ENCODE measurements at regions not wholly inside any gene's neighbourhood (a gene's known extent, or its start where the extent isn't known, plus 50 kb on each side); places are given as distances from the start of the nearest gene placed in this dataset.

DNA sequence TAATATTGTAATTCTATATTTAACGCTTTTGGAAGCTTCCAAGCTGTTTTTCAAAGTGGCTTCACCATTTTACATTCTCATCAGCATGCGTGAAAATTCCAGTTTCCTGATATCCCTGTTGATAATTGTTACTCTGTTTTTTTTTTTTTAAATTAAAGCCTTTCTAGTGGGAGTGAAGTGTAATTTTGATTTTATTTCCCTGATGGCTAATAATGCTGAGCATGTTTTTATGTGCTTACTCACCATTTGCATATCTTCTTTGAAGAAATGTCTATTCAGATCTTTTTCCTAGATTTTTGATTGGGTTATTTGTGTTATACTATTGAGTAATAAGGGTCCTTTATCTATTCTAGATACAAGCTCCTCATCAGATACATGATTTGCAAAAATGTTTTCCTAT, 382.8 kb upstream of the HS6ST1 start:
- H2AFZ ChIP-seq (ENCODE audit: low read depth, low read length), result no peak overlapping the region
- H4K20me1 ChIP-seq (replicated peaks; ENCODE audit: control insufficient read depth, insufficient read depth, low read length), result no peaks in the 10 kb centered on the region
- no TSS peak for BruUV-seq (replicated peaks)
- no peak overlapping the region for H3K4me2 ChIP-seq (ENCODE audit: insufficient read depth, low read length)
- no peak overlapping the region for H3K4me3 ChIP-seq
- in situ Hi-C loops (cut with MboI), result no loop called here
- FAIRE-seq (no peak), DNase-seq (ENCODE audit: extremely low read depth in 1 of 4, low spot score in 3 of 4) (no peak), ATAC-seq (no peak)
- H3K9me3 ChIP-seq (replicated peaks; ENCODE audit: control insufficient read depth, insufficient read depth, low read depth, low read length), result no peaks in the 10 kb centered on the region
- TF ChIP-seq ZNF316 (IDR thresholded peaks at IDR 0.05) (peak; percentile 36; the same call in 1 of the 2 replicates), TFAM (CRISPR knock-in tag; conservative IDR thresholded peaks at IDR 0.05) (no peak)
- 0% methylated on average over 2 of the region's 2 CpGs for WGBS (ENCODE audit: insufficient coverage, low coverage, missing lambda C conversion rate)
- H3K27me3 ChIP-seq (ENCODE audit: control insufficient read depth in 2 of 2, insufficient read depth in 2 of 2, low read length in 2 of 2), result peaks cover 0 to 2% of the 10 kb centered on the region in 2 experiments; a peak in 2 of 5 replicates
- intact Hi-C loops (cut with micrococcal nuclease), result no loop called here
- no peak overlapping the region for H3K27ac ChIP-seq (ENCODE audit: extremely low read depth, low read depth, low read length)
- no peak overlapping the region for H3K9ac ChIP-seq (ENCODE audit: insufficient read depth in 1 of 2, low read depth in 2 of 2, low read length in 2 of 2)
- ChIA-PET CTCF (ENCODE audit: low intra/inter-chr PET ratio) (no interaction called here), POLR2A (no interaction called here)
- H3K36me3 ChIP-seq (ENCODE audit: control insufficient read depth, insufficient read depth, low read length), result no peaks in the 10 kb centered on the region
- H3K4me1 ChIP-seq (replicated peaks in 1 of 2; ENCODE audit: control insufficient read depth in 2 of 2, insufficient read depth in 2 of 2, low read length in 2 of 2), result no peaks in the 10 kb centered on the region
- no peaks in the 10 kb centered on the region for H3K79me2 ChIP-seq (ENCODE audit: control insufficient read depth, insufficient read depth, low read length)
- no peaks in the 10 kb centered on the region for H3K9me1 ChIP-seq (ENCODE audit: control insufficient read depth, insufficient read depth, low read length)

DNA sequence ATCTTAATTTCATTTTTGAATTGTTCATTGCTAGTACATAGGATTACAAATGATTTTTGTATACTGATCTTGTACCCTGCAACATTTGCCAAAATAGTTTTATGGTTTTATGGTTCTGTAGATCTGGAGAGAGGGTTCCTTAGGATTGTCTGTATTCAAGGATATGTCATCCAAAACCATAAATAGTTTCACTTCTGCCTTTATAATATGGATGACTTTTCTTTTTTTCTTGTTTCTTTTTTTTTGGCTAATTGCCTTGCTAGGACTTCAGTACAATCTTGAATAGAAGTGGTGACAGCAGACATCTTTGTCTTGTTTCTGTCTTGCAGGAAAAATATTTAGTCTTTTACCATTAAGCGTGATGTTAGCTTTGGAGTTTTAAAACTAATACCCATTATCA, 383.9 kb upstream of the HS6ST1 start:
- ChIA-PET POLR2A (no interaction called here), CTCF (ENCODE audit: low intra/inter-chr PET ratio) (no interaction called here)
- H4K20me1 ChIP-seq (replicated peaks; ENCODE audit: control insufficient read depth, insufficient read depth, low read length), result no peaks in the 10 kb centered on the region
- no peak overlapping the region for H3K9ac ChIP-seq (ENCODE audit: insufficient read depth in 1 of 2, low read depth in 2 of 2, low read length in 2 of 2)
- H3K36me3 ChIP-seq (ENCODE audit: control insufficient read depth, insufficient read depth, low read length), result no peaks in the 10 kb centered on the region
- H3K79me2 ChIP-seq (ENCODE audit: control insufficient read depth, insufficient read depth, low read length), result no peaks in the 10 kb centered on the region
- ATAC-seq (no peak), DNase-seq (ENCODE audit: extremely low read depth in 1 of 4, low spot score in 3 of 4) (no peak), FAIRE-seq (no peak)
- H3K27me3 ChIP-seq (ENCODE audit: control insufficient read depth in 2 of 2, insufficient read depth in 2 of 2, low read length in 2 of 2), result no peaks in the 10 kb centered on the region
- H3K4me3 ChIP-seq, result no peak overlapping the region
- H3K4me1 ChIP-seq (replicated peaks in 1 of 2; ENCODE audit: control insufficient read depth in 2 of 2, insufficient read depth in 2 of 2, low read length in 2 of 2), result no peaks in the 10 kb centered on the region
- no peak overlapping the region for H3K27ac ChIP-seq (ENCODE audit: extremely low read depth, low read depth, low read length)
- in situ Hi-C loops (cut with MboI) (no loop called here), intact Hi-C loops (cut with micrococcal nuclease) (no loop called here)
- no TSS peak for BruUV-seq (replicated peaks)
- no peaks in the 10 kb centered on the region for H3K9me3 ChIP-seq (replicated peaks; ENCODE audit: control insufficient read depth, insufficient read depth, low read depth, low read length)
- no peaks in the 10 kb centered on the region for H3K9me1 ChIP-seq (ENCODE audit: control insufficient read depth, insufficient read depth, low read length)
- 0% methylated on average over 1 of the region's 1 CpG for WGBS (ENCODE audit: insufficient coverage, low coverage, missing lambda C conversion rate)
- TF ChIP-seq ZNF324 (CRISPR knock-in tag; IDR thresholded peaks at IDR 0.05), result no peak
- no peak for TF ChIP-seq ZC3H4 (CRISPR knock-in tag; IDR thresholded peaks at IDR 0.05; ENCODE audit: borderline replicate concordance)
- TF ChIP-seq CSDE1 (IDR thresholded peaks at IDR 0.05), result no peak
- no peak for TF ChIP-seq NFRKB (IDR thresholded peaks at IDR 0.05; ENCODE audit: low read depth)
- TF ChIP-seq SMARCB1 (IDR thresholded peaks at IDR 0.05; ENCODE audit: insufficient read length, low read depth), result no peak
- no peak for TF ChIP-seq ZNF347 (CRISPR knock-in tag; IDR thresholded peaks at IDR 0.05; ENCODE audit: low read depth)
- TF ChIP-seq CBX2 (IDR thresholded peaks at IDR 0.05; ENCODE audit: insufficient read depth, low read length, poor library complexity, severe bottlenecking), result no peak
- no peak for TF ChIP-seq ZNF436 (CRISPR knock-in tag; IDR thresholded peaks at IDR 0.05)
- TF ChIP-seq RBM14 (IDR thresholded peaks at IDR 0.05; ENCODE audit: borderline replicate concordance, insufficient read depth, low read depth, low read length), result no peak
- H2AFZ ChIP-seq (ENCODE audit: low read depth, low read length), result no peak overlapping the region
- no peak overlapping the region for H3K4me2 ChIP-seq (ENCODE audit: insufficient read depth, low read length)
